ENCODE measurements at regions not wholly inside any gene's neighbourhood (a gene's known extent, or its start where the extent isn't known, plus 50 kb on each side); places are given as distances from the start of the nearest gene placed in this dataset.

- no peak for DNase-seq
Observed at GRCh38 chr5:54740141-54740540, 222.6 kb downstream of the SNX18 start.

DNA sequence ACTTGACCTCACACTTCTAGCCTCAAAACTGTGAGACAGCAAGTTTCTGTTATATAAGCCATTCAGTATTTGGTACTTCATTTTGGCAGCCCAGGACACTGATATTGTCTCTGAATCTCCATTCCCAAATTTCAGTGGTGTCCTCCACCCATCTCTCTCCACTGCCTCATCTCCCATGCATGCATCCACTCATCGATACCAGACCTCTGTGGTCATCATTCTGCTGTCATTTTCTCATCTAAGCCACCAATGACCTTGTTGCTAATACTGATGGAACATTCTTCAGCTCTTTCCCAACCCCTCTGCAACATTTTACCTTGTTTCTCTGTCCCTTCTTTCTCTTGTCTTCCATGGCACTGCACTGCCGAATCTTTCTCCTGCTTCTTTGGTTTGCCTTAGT lies 221.8 kb downstream of the SNX18 start:
- DNase-seq, result no peak

GRCh38 chr5:54738973-54739367 lies 221.4 kb downstream of the SNX18 start:
- DNase-seq, result no peak

GRCh38 chr5:54738118-54738972 lies 220.8 kb downstream of the SNX18 start:
- DNase-seq, result no peak

- no peak for DNase-seq
Observed at GRCh38 chr5:54736003-54736797, 218.6 kb downstream of the SNX18 start.

DNA sequence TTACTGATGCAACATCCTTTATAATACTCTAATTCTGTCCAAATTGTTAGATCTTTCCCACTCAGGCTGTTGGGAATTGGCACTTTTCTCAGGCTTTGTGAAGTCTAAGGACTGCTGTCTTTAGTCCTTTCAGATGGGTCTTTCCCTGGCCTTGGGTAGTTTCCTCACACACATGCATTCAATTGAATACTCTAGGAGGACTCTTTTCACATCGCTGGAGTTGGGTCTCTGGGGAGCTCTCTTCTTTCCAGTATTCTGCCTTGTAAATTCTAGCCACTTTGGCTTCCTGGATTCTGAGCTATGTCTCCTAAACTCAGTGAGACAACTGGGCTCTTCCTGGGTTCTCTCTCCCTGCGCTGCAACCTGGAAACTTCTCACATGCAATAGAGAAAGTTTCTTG lies 215.5 kb downstream of the SNX18 start:
- DNase-seq, result no peak

DNA sequence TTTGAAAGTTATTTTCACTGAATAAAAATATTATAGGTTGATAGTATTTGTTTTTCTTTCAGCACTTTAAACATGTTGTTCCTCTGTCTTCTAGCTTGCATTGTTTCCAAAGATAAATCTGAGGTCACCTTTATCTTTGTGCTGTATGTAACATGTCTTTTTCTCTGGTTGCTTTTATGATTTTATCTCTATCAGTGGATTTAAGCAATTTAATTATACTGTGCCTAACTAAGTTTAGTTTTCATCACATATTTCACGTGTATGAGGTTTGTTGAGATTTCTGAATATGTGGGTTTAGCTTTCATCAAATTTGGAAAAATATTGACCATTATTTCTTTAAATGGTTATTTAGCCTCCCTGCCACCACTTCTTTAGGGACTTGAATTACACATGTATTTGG lies 214.5 kb downstream of the SNX18 start:
- no peak for DNase-seq

- DNase-seq, result no peak
Observed at GRCh38 chr5:54728588-54728915, 211.0 kb downstream of the SNX18 start.

DNA sequence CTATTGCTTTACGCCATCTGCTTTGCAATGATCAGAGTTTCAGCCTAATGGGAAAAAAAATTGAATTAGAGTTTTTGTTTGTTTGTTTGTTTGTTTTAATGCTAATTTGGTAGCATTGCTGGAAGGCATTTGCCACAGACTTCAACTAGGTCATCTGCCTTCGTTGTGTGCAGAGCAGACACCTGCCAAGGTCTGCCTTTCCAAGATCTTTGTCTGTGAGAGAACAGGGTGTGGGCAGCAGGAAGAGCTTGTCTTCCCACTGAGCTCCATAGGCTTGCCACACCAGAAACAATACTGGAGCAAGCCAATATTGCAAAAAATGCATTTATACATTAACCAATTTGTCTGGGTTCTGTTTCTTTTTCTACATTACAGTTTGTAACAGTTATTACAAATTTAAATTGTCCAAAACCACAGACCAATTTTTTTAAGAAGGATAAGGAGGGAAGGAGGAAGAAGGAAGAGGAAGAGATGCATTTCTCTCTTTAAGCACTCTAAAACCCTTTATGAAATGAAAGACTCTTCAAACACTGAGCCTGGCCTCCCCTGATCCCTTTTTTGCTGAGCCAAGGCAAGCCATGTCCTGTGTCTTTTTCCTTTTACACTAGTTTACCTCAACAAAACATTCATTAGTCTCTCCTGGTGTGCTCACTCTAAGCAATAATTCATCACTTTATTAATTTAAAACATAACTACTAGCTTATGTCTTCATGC lies 210.5 kb downstream of the SNX18 start:
- DNase-seq, result no peak

DNA sequence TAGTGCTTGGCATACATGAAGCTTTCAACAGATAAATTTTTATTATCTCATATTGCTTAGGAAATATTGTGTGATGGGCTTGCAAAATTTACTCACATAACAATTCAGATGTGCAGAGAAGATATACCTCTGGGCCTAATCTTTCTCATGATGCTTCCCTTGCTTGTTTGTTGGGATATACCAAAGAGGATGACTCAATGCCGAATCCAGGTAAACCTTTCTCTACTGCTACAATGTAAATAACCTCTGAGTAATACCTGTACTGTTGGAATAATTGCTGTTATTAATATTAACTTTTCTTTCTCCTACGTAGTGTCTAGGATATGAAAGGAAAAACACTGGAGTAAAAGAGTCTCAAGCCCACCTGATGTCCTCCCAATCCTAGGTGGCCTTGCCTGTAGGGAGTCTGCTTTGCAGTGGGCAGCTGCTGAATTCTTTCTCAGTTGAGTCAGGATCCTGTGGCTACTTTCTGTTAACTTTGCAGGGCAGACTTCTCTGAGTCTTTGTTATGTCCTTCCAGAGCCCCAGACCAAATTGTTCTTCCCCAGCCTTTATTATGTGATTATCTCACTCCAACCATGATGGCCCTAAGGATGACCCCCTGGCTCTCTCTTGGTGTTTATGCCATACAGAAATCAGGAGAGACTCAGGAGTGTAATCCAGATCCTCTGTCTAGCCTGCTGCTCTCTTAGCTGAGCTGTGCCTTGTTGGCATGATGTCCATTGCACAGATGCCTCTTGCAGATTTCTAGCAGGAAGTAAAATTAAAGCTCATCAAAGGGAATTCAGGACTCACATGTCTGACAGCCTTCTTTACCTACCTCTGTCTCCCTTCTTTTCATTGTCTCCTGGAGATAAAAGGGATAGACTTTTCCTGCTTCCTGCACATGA lies 208.1 kb downstream of the SNX18 start:
- no peak for DNase-seq

- DNase-seq, result no peak
Observed at GRCh38 chr5:54722846-54723433, 205.4 kb downstream of the SNX18 start.

DNA sequence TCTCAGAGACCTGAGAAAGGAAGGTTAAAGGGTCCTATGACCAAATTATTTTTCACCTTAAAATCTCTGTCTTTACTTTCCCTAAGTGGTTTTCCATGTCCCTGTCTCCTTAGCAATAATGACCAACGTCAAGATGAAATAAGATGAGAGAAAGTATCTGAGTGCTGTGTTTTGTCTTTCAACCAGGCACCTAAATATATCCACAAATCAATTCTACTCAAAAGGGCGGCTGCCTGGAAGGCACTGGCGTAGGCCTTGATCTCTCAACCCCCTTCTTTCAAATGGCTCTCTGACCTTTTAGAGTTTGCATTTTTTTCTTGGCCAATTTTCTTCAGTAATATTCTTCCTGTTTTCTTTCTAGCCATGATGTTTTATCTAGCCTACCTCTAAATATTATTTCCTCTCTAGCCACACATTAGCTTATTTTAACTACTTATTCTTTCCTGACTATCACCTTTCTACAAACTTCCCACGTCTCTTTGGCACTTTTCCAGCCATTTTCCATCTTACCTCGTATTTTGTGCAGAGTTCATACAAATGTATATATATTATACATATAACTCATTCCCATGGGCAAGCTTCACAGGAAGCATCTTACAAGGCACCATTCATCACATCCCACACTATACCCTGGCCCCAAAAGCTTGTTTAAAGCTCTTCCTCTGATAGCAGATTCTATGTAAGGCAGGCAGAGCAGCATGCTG lies 204.5 kb downstream of the SNX18 start:
- DNase-seq, result no peak

GRCh38 chr5:54721116-54721515 lies 203.6 kb downstream of the SNX18 start:
- DNase-seq, result no peak

DNA sequence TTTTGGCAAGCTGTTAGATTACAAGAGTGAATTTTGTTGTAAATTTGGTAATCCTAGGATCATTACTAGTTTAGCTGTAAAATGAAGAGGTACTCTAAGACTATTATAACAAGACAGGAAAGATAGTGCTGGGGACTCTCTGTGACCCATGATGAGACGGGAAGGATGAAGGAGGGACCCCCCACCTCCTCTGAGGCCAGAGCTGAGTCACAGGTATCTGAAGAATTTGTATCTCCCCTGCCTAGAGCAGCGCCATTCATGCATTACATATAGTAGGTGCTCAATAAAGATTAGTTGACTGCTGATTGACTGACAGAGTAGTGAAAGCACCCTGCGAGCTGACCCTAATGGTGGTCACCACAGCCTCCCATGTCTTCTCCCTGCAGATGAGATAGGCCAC lies 202.8 kb downstream of the SNX18 start:
- no peak for DNase-seq

GRCh38 chr5:54719384-54720283 lies 202.1 kb downstream of the SNX18 start:
- no peak for DNase-seq

DNA sequence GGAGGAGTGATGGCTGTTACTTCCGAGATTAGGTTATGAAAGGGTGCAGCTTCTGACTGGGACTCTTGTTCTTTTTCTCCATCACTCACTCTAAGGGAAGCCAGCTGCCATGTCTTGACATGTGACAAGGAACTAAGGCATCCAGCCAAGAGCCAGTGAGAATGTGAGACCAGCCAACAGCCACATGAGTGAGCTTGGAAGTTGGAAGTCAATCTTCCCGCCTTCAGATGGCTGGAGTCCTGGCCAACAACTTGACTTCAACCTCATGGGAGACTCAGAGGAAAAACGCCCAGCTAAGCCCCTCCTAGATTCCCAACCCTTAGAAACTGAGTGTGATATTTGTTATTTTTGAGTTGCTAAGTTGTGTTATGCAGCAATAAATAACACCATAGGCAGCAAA lies 201.1 kb downstream of the SNX18 start:
- DNase-seq, result no peak

DNA sequence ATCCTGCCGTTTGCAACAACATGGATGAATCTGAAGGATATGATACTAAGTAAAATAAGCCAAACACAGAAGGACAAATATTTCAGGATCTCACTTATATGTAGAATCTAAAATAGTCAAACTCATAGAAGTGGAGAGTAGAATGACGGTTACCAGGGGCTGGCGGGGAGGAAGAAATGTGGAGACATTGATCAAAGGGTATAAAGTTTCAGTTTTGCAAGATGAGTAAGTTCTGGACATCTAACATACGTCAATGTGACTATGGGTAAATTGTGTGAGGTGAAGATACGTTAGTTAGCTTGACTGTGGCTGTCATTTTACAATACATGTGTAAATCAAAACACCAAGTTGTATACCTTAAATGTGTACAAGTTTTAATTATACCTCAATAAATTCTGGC lies 200.3 kb downstream of the SNX18 start:
- DNase-seq, result no peak

GRCh38 chr5:54717459-54717858 lies 199.9 kb downstream of the SNX18 start:
- peak; percentile 3 for DNase-seq

- DNase-seq, result no peak
Observed at GRCh38 chr5:54713923-54714581, 196.5 kb downstream of the SNX18 start.

DNA sequence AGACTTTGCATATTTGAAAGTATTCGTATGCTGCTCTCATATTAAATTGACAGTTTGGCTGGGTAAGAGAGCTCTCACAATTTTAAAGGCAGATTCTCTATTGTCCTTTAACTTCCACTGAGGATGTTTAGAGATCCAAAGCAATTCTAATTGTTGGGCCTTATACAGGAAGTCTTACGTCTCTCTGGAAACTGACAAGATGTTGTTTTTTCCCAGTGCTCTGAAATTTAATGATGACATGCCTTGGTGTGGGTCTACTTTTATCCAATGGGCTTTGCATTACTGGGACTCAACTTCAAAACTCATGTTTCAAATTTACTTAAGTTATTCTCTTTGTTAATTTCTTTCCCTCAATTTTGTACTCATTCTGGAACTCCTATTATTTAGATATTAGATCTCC lies 191.5 kb downstream of the SNX18 start:
- no peak for DNase-seq
